Progenitor cell of endocrine pancreas (in vitro differentiated cells): ENCODE measurements at regions not wholly inside any gene's neighbourhood (a gene's known extent, or its start where the extent isn't known, plus 50 kb on each side); places are given as distances from the start of the nearest gene placed in this dataset.
A peak's percentile ranks its signal among the peaks of the same experiment; 100 is the strongest.

Experiments used
- DNase-seq: peaks from one replicate; pipeline ENCODE4 v3.0.0; 2021; ENCODE audit warnings: low spot score; ENCODE audit not compliant: unreplicated experiment
- H3K27ac Mint-ChIP-seq: 2 replicates; pipeline ENCODE4 v1.8.0; 2021; ENCODE audit warnings: mild to moderate bottlenecking, moderate library complexity, mixed read lengths
- H3K27me3 Mint-ChIP-seq: 2 replicates; pipeline ENCODE4 v1.8.0; 2021; ENCODE audit warnings: mixed read lengths
- H3K36me3 Mint-ChIP-seq: 2 replicates; pipeline ENCODE4 v1.8.0; 2022; ENCODE audit warnings: mixed read lengths; ENCODE audit not compliant: insufficient read depth
- H3K4me1 Mint-ChIP-seq: 2 replicates; pipeline ENCODE4 v1.8.0; 2021; ENCODE audit warnings: low read depth, mixed read lengths
- H3K4me3 Mint-ChIP-seq: 2 replicates; pipeline ENCODE4 v1.8.0; 2021; ENCODE audit warnings: low read depth, mild to moderate bottlenecking, moderate library complexity, mixed read lengths
- H3K9me3 Mint-ChIP-seq: 2 replicates; pipeline ENCODE4 v1.8.0; 2021; ENCODE audit warnings: low read depth, mixed read lengths
- CTCF ChIP-seq: fragments of 200-600 bp; sonication (generic); IDR thresholded peaks from one replicate; pipeline ENCODE4 v1.5.0; 2021; ENCODE audit warnings: antibody characterized with exemption, mild to moderate bottlenecking; ENCODE audit not compliant: unreplicated experiment

DNA sequence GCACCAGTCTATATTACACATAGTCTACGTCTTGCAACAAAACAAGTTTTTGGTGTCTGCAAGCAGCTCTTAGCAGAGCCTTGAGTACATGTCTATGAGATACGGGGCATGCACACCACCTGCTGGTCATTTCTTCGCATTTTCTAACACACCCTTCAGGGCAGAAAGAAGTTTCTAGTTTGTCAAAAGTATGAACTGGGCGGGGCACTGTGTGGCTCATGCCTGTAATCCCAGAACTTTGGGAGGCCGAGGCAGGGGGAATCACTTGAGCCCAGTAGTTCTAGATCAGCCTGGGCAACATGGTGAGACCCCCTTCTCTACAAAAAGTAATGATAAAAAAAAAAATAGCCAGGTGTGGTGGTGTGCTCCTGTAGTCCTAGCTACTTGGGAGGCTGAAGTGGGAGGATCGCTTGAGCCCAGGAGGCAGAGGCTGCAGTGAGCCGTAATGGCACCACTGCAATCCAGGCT is 64.2 kb upstream of the ARL8B start:
- peak; percentile 22 for DNase-seq
- no peaks in the 10 kb centered on the region for H3K4me1 Mint-ChIP-seq
- no peaks in the 10 kb centered on the region for H3K36me3 Mint-ChIP-seq
- peaks cover 38% of the 10 kb centered on the region for H3K27me3 Mint-ChIP-seq
- no peak overlapping the region for H3K27ac Mint-ChIP-seq
- TF ChIP-seq CTCF, result peak; percentile 73
- no peak overlapping the region for H3K4me3 Mint-ChIP-seq
- H3K9me3 Mint-ChIP-seq, result no peaks in the 10 kb centered on the region

DNA sequence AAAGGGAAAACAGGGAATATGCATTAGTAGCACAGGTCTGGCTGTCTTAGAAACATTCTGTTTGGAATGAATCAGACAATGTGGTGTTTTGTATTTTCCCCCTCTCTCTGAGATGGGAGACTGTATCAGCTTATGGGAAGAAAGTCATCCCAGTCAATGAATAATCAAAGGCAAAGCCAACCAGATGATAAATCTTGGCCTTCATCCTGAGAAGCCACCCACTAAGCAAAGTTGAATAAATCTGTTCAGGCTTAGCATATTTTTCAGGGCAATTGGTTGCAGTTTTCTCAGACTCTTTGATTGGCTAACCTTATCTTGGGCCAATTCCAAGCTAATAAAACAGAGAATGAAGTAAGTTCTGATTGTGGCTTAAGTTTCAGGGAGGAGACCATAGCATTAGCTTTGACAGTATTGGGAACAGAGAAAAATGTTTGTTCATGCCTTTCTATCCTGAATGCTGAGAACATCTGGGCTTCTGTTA is 63.6 kb upstream of the ARL8B start:
- H3K27ac Mint-ChIP-seq, result no peak overlapping the region

DNA sequence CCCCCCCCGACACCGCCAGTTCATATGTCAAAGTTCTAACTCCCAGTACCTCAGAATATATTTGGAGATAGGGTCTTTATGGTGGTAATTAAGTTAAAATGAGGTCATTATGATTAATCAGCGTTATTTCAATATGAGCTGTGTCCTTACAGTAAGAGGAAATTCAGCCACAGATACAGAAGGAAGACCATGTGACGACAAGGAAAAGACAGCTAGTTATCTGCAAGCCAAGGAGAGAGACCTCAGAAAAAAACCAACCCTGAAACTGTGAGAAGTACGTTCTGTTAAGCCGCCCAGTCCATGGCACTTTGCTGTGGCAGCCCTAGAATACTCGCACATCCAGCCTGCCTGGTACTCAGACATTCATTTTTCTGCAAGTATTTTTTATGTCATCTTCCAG is 62.3 kb upstream of the ARL8B start:
- Mint-ChIP-seq H3K4me1 (no peaks in the 10 kb centered on the region), H3K27ac (no peak overlapping the region), H3K36me3 (no peaks in the 10 kb centered on the region), H3K27me3 (peaks cover 26% of the 10 kb centered on the region), H3K9me3 (no peaks in the 10 kb centered on the region), H3K4me3 (no peak overlapping the region)
- no peak for DNase-seq
- TF ChIP-seq CTCF, result no peak

More for the DNA sequence above, 63.6 kb upstream of the ARL8B start:
- no peak for TF ChIP-seq CTCF
- H3K27me3 Mint-ChIP-seq, result peaks cover 32% of the 10 kb centered on the region
- H3K9me3 Mint-ChIP-seq, result no peaks in the 10 kb centered on the region
- H3K36me3 Mint-ChIP-seq, result no peaks in the 10 kb centered on the region
- no peaks in the 10 kb centered on the region for H3K4me1 Mint-ChIP-seq
- DNase-seq, result no peak
- no peak overlapping the region for H3K4me3 Mint-ChIP-seq

DNA sequence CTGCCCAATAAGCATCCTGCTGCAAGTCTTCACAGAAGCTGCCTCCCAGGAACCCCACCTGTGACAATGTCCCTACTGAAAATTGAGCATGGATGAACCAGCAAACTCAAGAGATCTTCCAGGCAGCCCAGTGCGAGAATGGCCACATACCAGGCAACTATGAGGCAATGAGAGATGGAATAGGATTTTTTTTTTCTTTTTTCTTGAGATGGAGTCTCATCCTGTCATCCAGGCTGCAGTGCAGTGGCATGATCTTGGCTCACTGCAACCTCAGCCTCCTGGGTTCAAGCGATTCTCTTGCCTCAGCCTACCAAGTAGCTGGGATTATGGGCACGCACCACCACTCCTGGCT is 60.9 kb upstream of the ARL8B start:
- Mint-ChIP-seq H3K9me3 (no peaks in the 10 kb centered on the region), H3K27ac (no peak overlapping the region), H3K4me1 (no peaks in the 10 kb centered on the region), H3K27me3 (peaks cover 16% of the 10 kb centered on the region), H3K36me3 (no peaks in the 10 kb centered on the region), H3K4me3 (no peak overlapping the region)
- no peak for DNase-seq
- no peak for TF ChIP-seq CTCF

GRCh38 chr3:5063724-5064123 is 58.4 kb upstream of the ARL8B start:
- H3K4me3 Mint-ChIP-seq, result no peak overlapping the region
- H3K4me1 Mint-ChIP-seq, result no peaks in the 10 kb centered on the region
- no peaks in the 10 kb centered on the region for H3K36me3 Mint-ChIP-seq
- no peak for DNase-seq
- peaks cover 25% of the 10 kb centered on the region for H3K27me3 Mint-ChIP-seq
- H3K9me3 Mint-ChIP-seq, result no peaks in the 10 kb centered on the region
- H3K27ac Mint-ChIP-seq, result no peak overlapping the region
- TF ChIP-seq CTCF, result no peak
